ENCODE measurements at regions not wholly inside any gene's neighbourhood (a gene's known extent, or its start where the extent isn't known, plus 50 kb on each side); places are given as distances from the start of the nearest gene placed in this dataset.

- peaks cover 23% of the 10 kb centered on the region for H3K4me1 ChIP-seq
- H3K27ac ChIP-seq = no peak overlapping the region
- no peak overlapping the region for H3K4me3 ChIP-seq
- no peak for DNase-seq
- no peaks in the 10 kb centered on the region for H3K27me3 ChIP-seq (ENCODE audit: insufficient read depth in 3 of 3, low read length in 2 of 3)
- no peaks in the 10 kb centered on the region for H3K36me3 ChIP-seq (ENCODE audit: insufficient read depth in 1 of 2, low read depth in 1 of 2)
- no peak for ATAC-seq
- TF ChIP-seq CTCF (IDR thresholded peaks at IDR 0.05) = no peak
- intact Hi-C loops (cut with DNase I) = no loop called here
- 38 to 69% (median 51%) methylated on average over 2 of the region's 2 CpGs for WGBS, 3 donors
- H3K9me3 ChIP-seq = no peaks in the 10 kb centered on the region
Observed at GRCh38 chr3:28672406-28672805, 323.8 kb upstream of the AZI2 start.

DNA sequence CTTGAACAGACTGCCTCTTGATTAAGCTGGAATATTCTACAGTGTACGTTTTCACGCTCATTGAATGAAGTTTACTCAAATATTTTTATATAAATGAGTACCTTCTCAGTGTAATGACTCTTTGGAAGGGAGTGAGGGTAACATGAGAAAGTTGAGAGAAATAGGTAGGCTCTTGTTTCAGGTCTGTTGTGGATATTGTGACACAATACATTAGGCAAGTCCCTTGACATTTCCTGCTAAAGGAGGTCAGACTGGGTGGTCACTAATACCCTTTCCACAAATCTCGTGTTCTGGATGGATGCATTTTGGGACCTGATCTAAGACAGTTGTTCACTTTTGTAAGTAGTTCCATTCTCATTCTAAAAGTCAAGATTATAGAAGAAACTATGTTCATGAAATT lies 324.8 kb upstream of the AZI2 start:
- TF ChIP-seq CTCF (IDR thresholded peaks at IDR 0.05) = no peak
- peak in 3 of 4 donors; percentile 50 to 81 (median 56) for ATAC-seq
- DNase-seq = no peak
- Histone ChIP-seq H3K4me1 (peaks cover 18% of the 10 kb centered on the region), H3K9me3 (no peaks in the 10 kb centered on the region), H3K4me3 (no peak overlapping the region), H3K36me3 (ENCODE audit: insufficient read depth in 1 of 2, low read depth in 1 of 2) (no peaks in the 10 kb centered on the region), H3K27ac (no peak overlapping the region), H3K27me3 (ENCODE audit: insufficient read depth in 3 of 3, low read length in 2 of 3) (no peaks in the 10 kb centered on the region)
- 45 to 61% (median 45%) methylated on average over 3 of the region's 3 CpGs for WGBS, 3 donors
- intact Hi-C loops (cut with DNase I) = no loop called here

- Histone ChIP-seq H3K36me3 (ENCODE audit: insufficient read depth in 1 of 2, low read depth in 1 of 2) (no peaks in the 10 kb centered on the region), H3K27ac (no peak overlapping the region), H3K9me3 (no peaks in the 10 kb centered on the region), H3K4me3 (no peak overlapping the region), H3K4me1 (peaks cover 17% of the 10 kb centered on the region), H3K27me3 (ENCODE audit: insufficient read depth in 3 of 3, low read length in 2 of 3) (no peaks in the 10 kb centered on the region)
- no peak for TF ChIP-seq CTCF (IDR thresholded peaks at IDR 0.05)
- ATAC-seq = peak; percentile 55 to 92 (median 83)
- intact Hi-C loops (cut with DNase I) = no loop called here
- no peak for DNase-seq
- WGBS, 3 donors = 73 to 87% (median 80%) methylated on average over 4 of the region's 4 CpGs
Observed at GRCh38 chr3:28674212-28674611, 325.6 kb upstream of the AZI2 start.

- Histone ChIP-seq H3K27me3 (ENCODE audit: insufficient read depth in 3 of 3, low read length in 2 of 3) (no peaks in the 10 kb centered on the region), H3K4me1 (peaks cover 13% of the 10 kb centered on the region), H3K4me3 (no peak overlapping the region), H3K9me3 (no peaks in the 10 kb centered on the region), H3K36me3 (ENCODE audit: insufficient read depth in 1 of 2, low read depth in 1 of 2) (no peaks in the 10 kb centered on the region), H3K27ac (no peak overlapping the region)
- WGBS, 3 donors = 58 to 80% (median 68%) methylated on average over 9 of the region's 9 CpGs
- TF ChIP-seq CTCF (IDR thresholded peaks at IDR 0.05) = no peak
- ATAC-seq = peak in 1 of 4 donors; percentile 36
- intact Hi-C loops (cut with DNase I) = no loop called here
- peak in 1 of 2 donors; percentile 48 for DNase-seq
Observed at GRCh38 chr3:28677581-28677980, 329.0 kb upstream of the AZI2 start.

DNA sequence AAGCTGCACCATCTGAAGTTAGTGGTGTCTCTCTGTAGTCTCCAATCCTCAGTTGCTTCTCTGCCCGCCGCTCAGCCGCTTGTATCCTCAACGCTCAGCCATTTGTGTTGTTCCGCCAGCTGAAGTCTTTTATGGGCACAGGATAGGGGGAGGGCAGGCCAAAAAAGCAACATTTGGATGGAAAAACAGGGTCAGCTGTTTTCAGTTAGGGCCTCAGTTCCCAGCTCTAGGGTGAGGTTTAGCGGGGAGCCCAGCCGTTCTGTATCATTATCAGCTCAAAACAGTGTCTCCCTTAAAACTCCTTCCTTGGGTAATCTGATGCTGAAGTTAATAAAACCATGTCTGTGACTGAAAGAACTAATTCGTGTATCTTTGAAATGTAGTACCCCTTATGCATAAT lies 329.5 kb upstream of the AZI2 start:
- no peak for TF ChIP-seq CTCF (IDR thresholded peaks at IDR 0.05)
- ATAC-seq = no peak
- H3K4me3 ChIP-seq = no peak overlapping the region
- intact Hi-C loops (cut with DNase I) = no loop called here
- H3K27me3 ChIP-seq (ENCODE audit: insufficient read depth in 3 of 3, low read length in 2 of 3) = no peaks in the 10 kb centered on the region
- no peaks in the 10 kb centered on the region for H3K9me3 ChIP-seq
- 63 to 88% (median 74%) methylated on average over 8 of the region's 8 CpGs for WGBS, 3 donors
- no peak for DNase-seq
- no peak overlapping the region for H3K27ac ChIP-seq
- peaks cover 8% of the 10 kb centered on the region for H3K4me1 ChIP-seq
- no peaks in the 10 kb centered on the region for H3K36me3 ChIP-seq (ENCODE audit: insufficient read depth in 1 of 2, low read depth in 1 of 2)

All from psoas muscle (tissue), 7 donors.